ENCODE measurements at regions not wholly inside any gene's neighbourhood (a gene's known extent, or its start where the extent isn't known, plus 50 kb on each side); places are given as distances from the start of the nearest gene placed in this dataset.

DNA sequence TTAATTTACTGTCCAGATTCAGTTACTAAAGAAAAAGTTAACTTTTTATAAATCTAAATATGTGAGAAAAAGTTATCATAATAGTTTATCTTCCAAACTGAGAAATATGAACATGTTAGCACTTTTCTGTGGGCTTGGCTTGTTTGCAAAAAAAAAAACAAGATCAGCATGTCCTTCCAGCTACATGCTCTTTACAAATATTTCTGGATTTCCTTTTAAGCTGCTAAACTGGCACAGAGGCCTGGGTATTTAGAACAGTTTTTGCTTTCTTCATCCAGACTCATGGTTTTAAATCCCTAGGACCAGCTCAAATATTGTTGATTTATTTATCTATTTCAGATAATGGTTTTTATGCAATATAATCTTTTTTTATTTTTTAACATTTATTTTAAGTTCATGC is 1444.5 kb upstream of the FLRT2 start (continued):
- no peak for TF ChIP-seq EZH2 (IDR thresholded peaks at IDR 0.05; ENCODE audit: low read depth, unreplicated experiment)
- TF ChIP-seq, protein P1, sequence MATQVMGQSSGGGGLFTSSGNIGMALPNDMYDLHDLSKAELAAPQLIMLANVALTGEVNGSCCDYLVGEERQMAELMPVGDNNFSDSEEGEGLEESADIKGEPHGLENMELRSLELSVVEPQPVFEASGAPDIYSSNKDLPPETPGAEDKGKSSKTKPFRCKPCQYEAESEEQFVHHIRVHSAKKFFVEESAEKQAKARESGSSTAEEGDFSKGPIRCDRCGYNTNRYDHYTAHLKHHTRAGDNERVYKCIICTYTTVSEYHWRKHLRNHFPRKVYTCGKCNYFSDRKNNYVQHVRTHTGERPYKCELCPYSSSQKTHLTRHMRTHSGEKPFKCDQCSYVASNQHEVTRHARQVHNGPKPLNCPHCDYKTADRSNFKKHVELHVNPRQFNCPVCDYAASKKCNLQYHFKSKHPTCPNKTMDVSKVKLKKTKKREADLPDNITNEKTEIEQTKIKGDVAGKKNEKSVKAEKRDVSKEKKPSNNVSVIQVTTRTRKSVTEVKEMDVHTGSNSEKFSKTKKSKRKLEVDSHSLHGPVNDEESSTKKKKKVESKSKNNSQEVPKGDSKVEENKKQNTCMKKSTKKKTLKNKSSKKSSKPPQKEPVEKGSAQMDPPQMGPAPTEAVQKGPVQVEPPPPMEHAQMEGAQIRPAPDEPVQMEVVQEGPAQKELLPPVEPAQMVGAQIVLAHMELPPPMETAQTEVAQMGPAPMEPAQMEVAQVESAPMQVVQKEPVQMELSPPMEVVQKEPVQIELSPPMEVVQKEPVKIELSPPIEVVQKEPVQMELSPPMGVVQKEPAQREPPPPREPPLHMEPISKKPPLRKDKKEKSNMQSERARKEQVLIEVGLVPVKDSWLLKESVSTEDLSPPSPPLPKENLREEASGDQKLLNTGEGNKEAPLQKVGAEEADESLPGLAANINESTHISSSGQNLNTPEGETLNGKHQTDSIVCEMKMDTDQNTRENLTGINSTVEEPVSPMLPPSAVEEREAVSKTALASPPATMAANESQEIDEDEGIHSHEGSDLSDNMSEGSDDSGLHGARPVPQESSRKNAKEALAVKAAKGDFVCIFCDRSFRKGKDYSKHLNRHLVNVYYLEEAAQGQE (IDR thresholded peaks at IDR 0.05; ENCODE audit: unreplicated experiment), result no peak

DNA sequence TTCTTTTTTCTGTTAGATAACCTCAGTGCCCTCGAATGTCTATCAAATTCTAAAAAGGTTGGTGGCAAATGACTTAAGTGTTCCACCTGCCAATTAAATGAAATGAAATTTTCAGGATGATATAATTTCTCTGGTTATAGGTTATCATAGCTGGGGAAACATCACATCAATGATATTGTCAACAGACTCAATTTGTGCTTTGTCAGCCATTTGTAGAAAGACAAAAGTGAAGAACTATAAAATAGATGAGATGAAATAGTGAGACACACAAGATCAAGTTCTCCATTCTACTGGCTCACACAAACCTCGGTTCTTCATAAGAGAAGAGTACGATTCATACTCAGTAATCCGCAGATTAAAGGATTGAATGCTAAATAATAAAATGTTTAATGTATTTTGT is 1443.2 kb upstream of the FLRT2 start:
- H3K9me3 Mint-ChIP-seq, result peaks cover 23% of the 10 kb centered on the region
- TF ChIP-seq STAT1 (IDR thresholded peaks at IDR 0.05; ENCODE audit: unreplicated experiment) (no peak), CREB1 (CRISPR knock-in tag; IDR thresholded peaks at IDR 0.05; ENCODE audit: low read depth) (no peak), EZH2phosphoT487 (IDR thresholded peaks at IDR 0.05; ENCODE audit: unreplicated experiment) (no peak), ZNF114 (CRISPR knock-in tag; IDR thresholded peaks at IDR 0.05) (no peak), POLR2AphosphoS5 (IDR thresholded peaks at IDR 0.05; ENCODE audit: low read depth) (no peak), NANOG (IDR thresholded peaks at IDR 0.05; ENCODE audit: borderline replicate concordance) (no peak)
- TF ChIP-seq, protein P2, sequence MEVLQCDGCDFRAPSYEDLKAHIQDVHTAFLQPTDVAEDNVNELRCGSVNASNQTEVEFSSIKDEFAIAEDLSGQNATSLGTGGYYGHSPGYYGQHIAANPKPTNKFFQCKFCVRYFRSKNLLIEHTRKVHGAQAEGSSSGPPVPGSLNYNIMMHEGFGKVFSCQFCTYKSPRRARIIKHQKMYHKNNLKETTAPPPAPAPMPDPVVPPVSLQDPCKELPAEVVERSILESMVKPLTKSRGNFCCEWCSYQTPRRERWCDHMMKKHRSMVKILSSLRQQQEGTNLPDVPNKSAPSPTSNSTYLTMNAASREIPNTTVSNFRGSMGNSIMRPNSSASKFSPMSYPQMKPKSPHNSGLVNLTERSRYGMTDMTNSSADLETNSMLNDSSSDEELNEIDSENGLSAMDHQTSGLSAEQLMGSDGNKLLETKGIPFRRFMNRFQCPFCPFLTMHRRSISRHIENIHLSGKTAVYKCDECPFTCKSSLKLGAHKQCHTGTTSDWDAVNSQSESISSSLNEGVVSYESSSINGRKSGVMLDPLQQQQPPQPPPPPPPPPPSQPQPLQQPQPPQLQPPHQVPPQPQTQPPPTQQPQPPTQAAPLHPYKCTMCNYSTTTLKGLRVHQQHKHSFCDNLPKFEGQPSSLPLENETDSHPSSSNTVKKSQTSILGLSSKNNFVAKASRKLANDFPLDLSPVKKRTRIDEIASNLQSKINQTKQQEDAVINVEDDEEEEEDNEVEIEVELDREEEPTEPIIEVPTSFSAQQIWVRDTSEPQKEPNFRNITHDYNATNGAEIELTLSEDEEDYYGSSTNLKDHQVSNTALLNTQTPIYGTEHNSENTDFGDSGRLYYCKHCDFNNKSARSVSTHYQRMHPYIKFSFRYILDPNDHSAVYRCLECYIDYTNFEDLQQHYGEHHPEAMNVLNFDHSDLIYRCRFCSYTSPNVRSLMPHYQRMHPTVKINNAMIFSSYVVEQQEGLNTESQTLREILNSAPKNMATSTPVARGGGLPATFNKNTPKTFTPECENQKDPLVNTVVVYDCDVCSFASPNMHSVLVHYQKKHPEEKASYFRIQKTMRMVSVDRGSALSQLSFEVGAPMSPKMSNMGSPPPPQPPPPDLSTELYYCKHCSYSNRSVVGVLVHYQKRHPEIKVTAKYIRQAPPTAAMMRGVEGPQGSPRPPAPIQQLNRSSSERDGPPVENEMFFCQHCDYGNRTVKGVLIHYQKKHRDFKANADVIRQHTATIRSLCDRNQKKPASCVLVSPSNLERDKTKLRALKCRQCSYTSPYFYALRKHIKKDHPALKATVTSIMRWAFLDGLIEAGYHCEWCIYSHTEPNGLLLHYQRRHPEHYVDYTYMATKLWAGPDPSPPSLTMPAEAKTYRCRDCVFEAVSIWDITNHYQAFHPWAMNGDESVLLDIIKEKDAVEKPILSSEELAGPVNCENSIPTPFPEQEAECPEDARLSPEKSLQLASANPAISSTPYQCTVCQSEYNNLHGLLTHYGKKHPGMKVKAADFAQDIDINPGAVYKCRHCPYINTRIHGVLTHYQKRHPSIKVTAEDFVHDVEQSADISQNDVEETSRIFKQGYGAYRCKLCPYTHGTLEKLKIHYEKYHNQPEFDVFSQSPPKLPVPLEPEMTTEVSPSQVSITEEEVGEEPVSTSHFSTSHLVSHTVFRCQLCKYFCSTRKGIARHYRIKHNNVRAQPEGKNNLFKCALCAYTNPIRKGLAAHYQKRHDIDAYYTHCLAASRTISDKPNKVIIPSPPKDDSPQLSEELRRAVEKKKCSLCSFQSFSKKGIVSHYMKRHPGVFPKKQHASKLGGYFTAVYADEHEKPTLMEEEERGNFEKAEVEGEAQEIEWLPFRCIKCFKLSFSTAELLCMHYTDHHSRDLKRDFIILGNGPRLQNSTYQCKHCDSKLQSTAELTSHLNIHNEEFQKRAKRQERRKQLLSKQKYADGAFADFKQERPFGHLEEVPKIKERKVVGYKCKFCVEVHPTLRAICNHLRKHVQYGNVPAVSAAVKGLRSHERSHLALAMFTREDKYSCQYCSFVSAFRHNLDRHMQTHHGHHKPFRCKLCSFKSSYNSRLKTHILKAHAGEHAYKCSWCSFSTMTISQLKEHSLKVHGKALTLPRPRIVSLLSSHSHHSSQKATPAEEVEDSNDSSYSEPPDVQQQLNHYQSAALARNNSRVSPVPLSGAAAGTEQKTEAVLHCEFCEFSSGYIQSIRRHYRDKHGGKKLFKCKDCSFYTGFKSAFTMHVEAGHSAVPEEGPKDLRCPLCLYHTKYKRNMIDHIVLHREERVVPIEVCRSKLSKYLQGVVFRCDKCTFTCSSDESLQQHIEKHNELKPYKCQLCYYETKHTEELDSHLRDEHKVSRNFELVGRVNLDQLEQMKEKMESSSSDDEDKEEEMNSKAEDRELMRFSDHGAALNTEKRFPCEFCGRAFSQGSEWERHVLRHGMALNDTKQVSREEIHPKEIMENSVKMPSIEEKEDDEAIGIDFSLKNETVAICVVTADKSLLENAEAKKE (CRISPR knock-in tag; IDR thresholded peaks at IDR 0.05), result no peak
- TF ChIP-seq, protein P3, sequence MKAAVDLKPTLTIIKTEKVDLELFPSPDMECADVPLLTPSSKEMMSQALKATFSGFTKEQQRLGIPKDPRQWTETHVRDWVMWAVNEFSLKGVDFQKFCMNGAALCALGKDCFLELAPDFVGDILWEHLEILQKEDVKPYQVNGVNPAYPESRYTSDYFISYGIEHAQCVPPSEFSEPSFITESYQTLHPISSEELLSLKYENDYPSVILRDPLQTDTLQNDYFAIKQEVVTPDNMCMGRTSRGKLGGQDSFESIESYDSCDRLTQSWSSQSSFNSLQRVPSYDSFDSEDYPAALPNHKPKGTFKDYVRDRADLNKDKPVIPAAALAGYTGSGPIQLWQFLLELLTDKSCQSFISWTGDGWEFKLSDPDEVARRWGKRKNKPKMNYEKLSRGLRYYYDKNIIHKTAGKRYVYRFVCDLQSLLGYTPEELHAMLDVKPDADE (IDR thresholded peaks at IDR 0.05), result no peak
- H3K4me3 ChIP-seq, result no peak overlapping the region
- no peak overlapping the region for H2AFZ ChIP-seq
- no peaks in the 10 kb centered on the region for H4K20me1 ChIP-seq (replicated peaks; ENCODE audit: insufficient read depth)
- H3F3A ChIP-seq (replicated peaks; ENCODE audit: low read depth), result no peaks in the 10 kb centered on the region
- H3K4me1 Mint-ChIP-seq, result peaks cover 6% of the 10 kb centered on the region
- DNase-seq (ENCODE audit: low spot score) (no peak), ATAC-seq (no peak)
- no peaks in the 10 kb centered on the region for H3K79me2 ChIP-seq (replicated peaks; ENCODE audit: insufficient read depth)
- H3K4me1 ChIP-seq (ENCODE audit: insufficient read depth), result peaks cover 9% of the 10 kb centered on the region; the same call in 1 of the 2 replicates
- H3K36me3 Mint-ChIP-seq (ENCODE audit: low read depth), result peaks cover 24% of the 10 kb centered on the region
- H3K36me3 ChIP-seq (ENCODE audit: insufficient read depth), result no peaks in the 10 kb centered on the region
- H3K4me2 ChIP-seq, result no peak overlapping the region
- H3K4me3 Mint-ChIP-seq, result no peak overlapping the region
- H3K27ac ChIP-seq (ENCODE audit: low read depth), result no peak overlapping the region
- no peak overlapping the region for H3K27ac Mint-ChIP-seq
- H3K27me3 ChIP-seq (ENCODE audit: insufficient read depth), result no peaks in the 10 kb centered on the region
- no peaks in the 10 kb centered on the region; the same call in 1 of the 2 replicates for H3K9me2 ChIP-seq (ENCODE audit: insufficient read depth)
- H3K27me3 Mint-ChIP-seq (ENCODE audit: insufficient read depth, low read depth, poor library complexity), result peaks cover 3% of the 10 kb centered on the region

Data from GM23338 (cell line).